ENCODE measurements at regions not wholly inside any gene's neighbourhood (a gene's known extent, or its start where the extent isn't known, plus 50 kb on each side); places are given as distances from the start of the nearest gene placed in this dataset.

DNA sequence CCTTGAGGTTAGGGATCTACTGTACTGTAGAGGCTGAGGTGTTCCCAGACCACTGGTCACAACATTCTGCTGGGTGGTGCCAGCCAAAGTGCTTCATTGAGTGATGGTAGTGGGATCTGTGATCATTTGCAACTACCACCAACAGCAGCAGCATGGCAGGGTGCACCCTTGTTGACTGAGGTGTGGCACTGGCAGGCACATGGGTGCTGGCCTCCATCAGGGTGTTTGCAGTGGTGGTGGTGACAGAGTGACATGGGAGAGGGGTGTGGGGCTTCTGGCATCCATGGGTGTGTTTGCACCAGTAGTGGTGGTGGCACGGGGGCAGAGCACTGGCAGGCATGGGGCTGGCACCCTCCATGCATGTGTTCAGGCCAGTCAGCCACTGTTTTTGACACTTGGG, 183.7 kb upstream of the LYPLAL1 start:
- Histone ChIP-seq H3K4me3 (no peak overlapping the region), H3K27ac (no peak overlapping the region), H3K9ac (ENCODE audit: insufficient read length) (no peak overlapping the region), H3K9me3 (ENCODE audit: low read depth, low read length) (no peaks in the 10 kb centered on the region), H3K36me3 (ENCODE audit: insufficient read depth, low read length) (no peaks in the 10 kb centered on the region)
- DNase-seq (ENCODE audit: low read depth, low spot score) = no peak
- TF ChIP-seq FOXP2 (optimal IDR thresholded peaks at IDR 0.05; ENCODE audit: control extremely low read depth, extremely low read length, insufficient read depth) = no peak
- TF ChIP-seq POLR2AphosphoS5 (IDR thresholded peaks at IDR 0.05; ENCODE audit: borderline replicate concordance, low read depth, low read length) = no peak
- TF ChIP-seq EZH2 (IDR thresholded peaks at IDR 0.05) = no peak

- Histone ChIP-seq H3K4me3 (no peak overlapping the region), H3K9me3 (ENCODE audit: low read depth, low read length) (no peaks in the 10 kb centered on the region), H3K9ac (ENCODE audit: insufficient read length) (no peak overlapping the region), H3K36me3 (ENCODE audit: insufficient read depth, low read length) (no peaks in the 10 kb centered on the region), H3K27ac (no peak overlapping the region)
- TF ChIP-seq POLR2AphosphoS5 (IDR thresholded peaks at IDR 0.05; ENCODE audit: borderline replicate concordance, low read depth, low read length) (no peak), FOXP2 (optimal IDR thresholded peaks at IDR 0.05; ENCODE audit: control extremely low read depth, extremely low read length, insufficient read depth) (no peak), EZH2 (IDR thresholded peaks at IDR 0.05) (no peak)
- no peak for DNase-seq (ENCODE audit: low read depth, low spot score)
Observed at GRCh38 chr1:218991089-218991488, 182.6 kb upstream of the LYPLAL1 start.

DNA sequence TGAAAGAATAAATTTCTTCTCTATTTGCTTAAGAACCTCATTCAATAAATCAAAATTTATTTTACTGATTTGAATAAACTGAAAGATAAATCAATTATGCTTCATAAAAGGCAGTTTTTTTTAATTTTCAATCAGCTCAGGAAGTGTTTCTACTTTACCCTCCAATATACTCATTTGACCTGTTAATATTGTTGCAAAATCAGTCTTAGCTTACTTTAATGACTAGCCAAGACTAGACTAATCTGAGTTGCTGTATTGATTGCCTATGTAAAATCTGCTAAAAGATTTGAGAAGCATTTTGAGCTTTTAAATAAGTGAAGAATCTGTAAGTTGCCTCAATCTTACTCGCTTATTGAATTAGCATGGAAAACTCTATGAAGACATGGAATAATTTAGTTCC, 179.1 kb upstream of the LYPLAL1 start:
- H3K4me3 ChIP-seq = no peak overlapping the region
- TF ChIP-seq POLR2AphosphoS5 (IDR thresholded peaks at IDR 0.05; ENCODE audit: borderline replicate concordance, low read depth, low read length) (no peak), EZH2 (IDR thresholded peaks at IDR 0.05) (no peak), FOXP2 (optimal IDR thresholded peaks at IDR 0.05; ENCODE audit: control extremely low read depth, extremely low read length, insufficient read depth) (no peak)
- no peaks in the 10 kb centered on the region for H3K36me3 ChIP-seq (ENCODE audit: insufficient read depth, low read length)
- no peak overlapping the region for H3K9ac ChIP-seq (ENCODE audit: insufficient read length)
- H3K9me3 ChIP-seq (ENCODE audit: low read depth, low read length) = no peaks in the 10 kb centered on the region
- DNase-seq (ENCODE audit: low read depth, low spot score) = no peak
- H3K27ac ChIP-seq = no peak overlapping the region

DNA sequence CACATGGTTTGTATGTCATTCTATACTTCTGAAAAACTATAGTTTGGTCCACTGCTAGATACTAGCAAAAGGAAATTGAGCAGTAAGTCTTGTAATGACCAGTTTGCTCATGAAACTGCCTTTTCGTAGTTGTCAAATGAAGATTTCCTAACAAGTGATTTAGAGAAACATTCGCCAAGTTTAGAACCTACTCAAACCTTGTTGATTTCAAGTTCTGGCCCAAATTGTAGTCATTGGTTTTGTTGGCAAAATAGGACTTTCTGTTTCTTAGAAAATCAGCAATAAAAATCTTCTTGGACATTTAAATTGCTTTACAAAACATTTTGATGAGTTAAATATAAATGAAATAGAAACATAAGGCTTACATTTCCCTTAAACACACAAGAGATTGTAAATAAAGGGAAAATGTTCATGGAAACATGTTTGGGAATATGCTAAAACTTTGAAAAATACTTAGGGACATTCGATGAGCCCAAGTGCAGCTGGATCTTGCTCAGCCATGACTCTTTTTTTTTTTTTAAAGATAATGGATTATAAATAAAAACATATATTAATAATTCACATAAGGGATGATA, 178.5 kb upstream of the LYPLAL1 start:
- TF ChIP-seq FOXP2 (optimal IDR thresholded peaks at IDR 0.05; ENCODE audit: control extremely low read depth, extremely low read length, insufficient read depth) = no peak
- no peak for TF ChIP-seq POLR2AphosphoS5 (IDR thresholded peaks at IDR 0.05; ENCODE audit: borderline replicate concordance, low read depth, low read length)
- TF ChIP-seq EZH2 (IDR thresholded peaks at IDR 0.05) = no peak
- no peak for DNase-seq (ENCODE audit: low read depth, low spot score)
- H3K4me3 ChIP-seq = no peak overlapping the region
- H3K9me3 ChIP-seq (ENCODE audit: low read depth, low read length) = no peaks in the 10 kb centered on the region
- no peak overlapping the region for H3K27ac ChIP-seq
- no peaks in the 10 kb centered on the region for H3K36me3 ChIP-seq (ENCODE audit: insufficient read depth, low read length)
- no peak overlapping the region for H3K9ac ChIP-seq (ENCODE audit: insufficient read length)

GRCh38 chr1:218996362-218996761, 177.3 kb upstream of the LYPLAL1 start:
- Histone ChIP-seq H3K27ac (no peak overlapping the region), H3K9ac (ENCODE audit: insufficient read length) (no peak overlapping the region), H3K36me3 (ENCODE audit: insufficient read depth, low read length) (no peaks in the 10 kb centered on the region), H3K4me3 (no peak overlapping the region), H3K9me3 (ENCODE audit: low read depth, low read length) (no peaks in the 10 kb centered on the region)
- TF ChIP-seq EZH2 (IDR thresholded peaks at IDR 0.05) (no peak), FOXP2 (optimal IDR thresholded peaks at IDR 0.05; ENCODE audit: control extremely low read depth, extremely low read length, insufficient read depth) (no peak)
- DNase-seq (ENCODE audit: low read depth, low spot score) = no peak

- H3K27ac ChIP-seq = no peak overlapping the region
- TF ChIP-seq POLR2AphosphoS5 (IDR thresholded peaks at IDR 0.05; ENCODE audit: borderline replicate concordance, low read depth, low read length) (no peak), FOXP2 (optimal IDR thresholded peaks at IDR 0.05; ENCODE audit: control extremely low read depth, extremely low read length, insufficient read depth) (no peak), EZH2 (IDR thresholded peaks at IDR 0.05) (no peak)
- no peak for DNase-seq (ENCODE audit: low read depth, low spot score)
- H3K36me3 ChIP-seq (ENCODE audit: insufficient read depth, low read length) = no peaks in the 10 kb centered on the region
- no peak overlapping the region for H3K4me3 ChIP-seq
- 0 out of 2 replicates have a peak, but pooled peaks cover 2% of the 10 kb centered on the region for H3K9me3 ChIP-seq (ENCODE audit: low read depth, low read length)
- no peak overlapping the region for H3K9ac ChIP-seq (ENCODE audit: insufficient read length)
Observed at GRCh38 chr1:219000005-219000404, 173.7 kb upstream of the LYPLAL1 start.

DNA sequence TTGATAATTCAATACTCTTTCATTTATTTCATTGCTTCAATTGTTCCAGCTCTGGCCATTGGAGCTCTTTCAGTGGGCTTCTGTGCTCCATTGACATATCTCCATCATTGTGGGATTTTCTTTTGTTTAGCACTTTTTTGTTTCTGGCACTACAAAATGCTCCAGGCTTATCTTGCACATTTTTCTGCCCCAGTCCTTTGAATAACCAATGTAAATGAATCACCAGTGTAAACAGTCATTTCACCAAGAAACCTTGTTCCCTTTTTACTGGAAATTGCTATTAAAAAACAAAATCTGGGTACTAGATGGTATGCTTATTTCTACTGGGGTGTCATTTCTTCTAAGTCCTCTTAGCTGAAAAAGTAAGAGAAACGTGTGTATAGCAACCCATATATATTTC, 173.0 kb upstream of the LYPLAL1 start:
- Histone ChIP-seq H3K27ac (no peak overlapping the region), H3K36me3 (ENCODE audit: insufficient read depth, low read length) (no peaks in the 10 kb centered on the region), H3K9ac (ENCODE audit: insufficient read length) (no peak overlapping the region), H3K9me3 (ENCODE audit: low read depth, low read length) (0 out of 2 replicates have a peak, but pooled peaks cover 2% of the 10 kb centered on the region), H3K4me3 (no peak overlapping the region)
- DNase-seq (ENCODE audit: low read depth, low spot score) = no peak
- TF ChIP-seq FOXP2 (optimal IDR thresholded peaks at IDR 0.05; ENCODE audit: control extremely low read depth, extremely low read length, insufficient read depth) (no peak), POLR2AphosphoS5 (IDR thresholded peaks at IDR 0.05; ENCODE audit: borderline replicate concordance, low read depth, low read length) (no peak), EZH2 (IDR thresholded peaks at IDR 0.05) (no peak)

GRCh38 chr1:219010720-219011119, 163.0 kb upstream of the LYPLAL1 start:
- Histone ChIP-seq H3K9me3 (ENCODE audit: low read depth, low read length) (no peaks in the 10 kb centered on the region), H3K27ac (no peak overlapping the region), H3K36me3 (ENCODE audit: insufficient read depth, low read length) (no peaks in the 10 kb centered on the region), H3K4me3 (no peak overlapping the region), H3K9ac (ENCODE audit: insufficient read length) (no peak overlapping the region)
- DNase-seq (ENCODE audit: low read depth, low spot score) = no peak
- TF ChIP-seq POLR2AphosphoS5 (IDR thresholded peaks at IDR 0.05; ENCODE audit: borderline replicate concordance, low read depth, low read length) (no peak), EZH2 (IDR thresholded peaks at IDR 0.05) (no peak), FOXP2 (optimal IDR thresholded peaks at IDR 0.05; ENCODE audit: control extremely low read depth, extremely low read length, insufficient read depth) (no peak)

DNA sequence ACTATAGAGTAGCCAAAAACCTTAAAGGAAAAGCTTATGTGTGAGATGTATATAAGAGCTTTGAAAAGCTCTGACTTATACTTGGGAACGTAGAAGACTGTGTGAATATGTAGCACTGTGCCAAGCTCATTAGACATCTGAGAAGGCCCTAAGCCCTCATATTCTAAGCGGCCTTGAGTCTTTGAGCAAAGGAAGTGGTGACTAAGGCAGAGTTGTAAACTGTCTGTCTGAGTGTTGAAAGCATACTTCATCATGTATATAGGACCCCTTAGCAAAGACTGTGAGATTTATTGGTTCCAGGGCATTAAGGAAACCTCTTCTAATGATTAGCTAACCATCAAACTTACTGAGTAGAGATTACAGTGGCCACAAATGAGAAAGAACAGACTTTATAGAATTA, 153.3 kb upstream of the LYPLAL1 start:
- no peak overlapping the region for H3K9ac ChIP-seq (ENCODE audit: insufficient read length)
- DNase-seq (ENCODE audit: low read depth, low spot score) = no peak
- TF ChIP-seq POLR2AphosphoS5 (IDR thresholded peaks at IDR 0.05; ENCODE audit: borderline replicate concordance, low read depth, low read length) (no peak), EZH2 (IDR thresholded peaks at IDR 0.05) (no peak), FOXP2 (optimal IDR thresholded peaks at IDR 0.05; ENCODE audit: control extremely low read depth, extremely low read length, insufficient read depth) (no peak)
- no peak overlapping the region for H3K27ac ChIP-seq
- no peaks in the 10 kb centered on the region for H3K36me3 ChIP-seq (ENCODE audit: insufficient read depth, low read length)
- no peak overlapping the region for H3K4me3 ChIP-seq
- no peaks in the 10 kb centered on the region for H3K9me3 ChIP-seq (ENCODE audit: low read depth, low read length)
